ENCODE measurements at regions not wholly inside any gene's neighbourhood (a gene's known extent, or its start where the extent isn't known, plus 50 kb on each side); places are given as distances from the start of the nearest gene placed in this dataset.

GRCh38 chr2:16828828-16829160 lies 163.2 kb upstream of the CYRIA start:
- no peak overlapping the region for H3K4me3 Mint-ChIP-seq (ENCODE audit: low read depth, unreplicated experiment)
- TF ChIP-seq CTCF (IDR thresholded peaks at IDR 0.05; ENCODE audit: unreplicated experiment), result no peak
- intact Hi-C loops (cut with micrococcal nuclease; ENCODE audit: unreplicated experiment), result no loop called here
- no peaks in the 10 kb centered on the region for H3K4me1 Mint-ChIP-seq (ENCODE audit: low read depth, unreplicated experiment)
- H3K27ac Mint-ChIP-seq (ENCODE audit: unreplicated experiment), result no peak overlapping the region
- no TSS peak for BruUV-seq (replicated peaks)
- H3K27me3 Mint-ChIP-seq (ENCODE audit: unreplicated experiment), result no peaks in the 10 kb centered on the region
- no peak for DNase-seq
- peaks cover 2% of the 10 kb centered on the region for H3K9me3 Mint-ChIP-seq (ENCODE audit: low read depth, unreplicated experiment)
- CTCF ChIA-PET, result no interaction called here
- H3K36me3 Mint-ChIP-seq (ENCODE audit: insufficient read depth, unreplicated experiment), result no peaks in the 10 kb centered on the region

GRCh38 chr2:16828044-16828827 lies 162.6 kb upstream of the CYRIA start:
- CTCF ChIA-PET, result no interaction called here
- Mint-ChIP-seq H3K4me1 (ENCODE audit: low read depth, unreplicated experiment) (no peaks in the 10 kb centered on the region), H3K27me3 (ENCODE audit: unreplicated experiment) (no peaks in the 10 kb centered on the region), H3K9me3 (ENCODE audit: low read depth, unreplicated experiment) (peaks cover 2% of the 10 kb centered on the region), H3K27ac (ENCODE audit: unreplicated experiment) (no peak overlapping the region), H3K4me3 (ENCODE audit: low read depth, unreplicated experiment) (no peak overlapping the region), H3K36me3 (ENCODE audit: insufficient read depth, unreplicated experiment) (no peaks in the 10 kb centered on the region)
- intact Hi-C loops (cut with micrococcal nuclease; ENCODE audit: unreplicated experiment), result no loop called here
- no peak for TF ChIP-seq CTCF (IDR thresholded peaks at IDR 0.05; ENCODE audit: unreplicated experiment)
- no peak for DNase-seq
- BruUV-seq (replicated peaks), result no TSS peak

- Mint-ChIP-seq H3K9me3 (ENCODE audit: low read depth, unreplicated experiment) (peaks cover 2% of the 10 kb centered on the region), H3K4me3 (ENCODE audit: low read depth, unreplicated experiment) (no peak overlapping the region), H3K36me3 (ENCODE audit: insufficient read depth, unreplicated experiment) (no peaks in the 10 kb centered on the region), H3K4me1 (ENCODE audit: low read depth, unreplicated experiment) (no peaks in the 10 kb centered on the region), H3K27me3 (ENCODE audit: unreplicated experiment) (no peaks in the 10 kb centered on the region), H3K27ac (ENCODE audit: unreplicated experiment) (no peak overlapping the region)
- CTCF ChIA-PET, result no interaction called here
- DNase-seq, result no peak
- TF ChIP-seq CTCF (IDR thresholded peaks at IDR 0.05; ENCODE audit: unreplicated experiment), result no peak
- intact Hi-C loops (cut with micrococcal nuclease; ENCODE audit: unreplicated experiment), result no loop called here
- no TSS peak for BruUV-seq (replicated peaks)
Observed at GRCh38 chr2:16824472-16824871, 158.8 kb upstream of the CYRIA start.

- Mint-ChIP-seq H3K27ac (ENCODE audit: unreplicated experiment) (no peak overlapping the region), H3K36me3 (ENCODE audit: insufficient read depth, unreplicated experiment) (no peaks in the 10 kb centered on the region), H3K4me3 (ENCODE audit: low read depth, unreplicated experiment) (no peak overlapping the region), H3K4me1 (ENCODE audit: low read depth, unreplicated experiment) (no peaks in the 10 kb centered on the region), H3K9me3 (ENCODE audit: low read depth, unreplicated experiment) (peaks cover 2% of the 10 kb centered on the region), H3K27me3 (ENCODE audit: unreplicated experiment) (no peaks in the 10 kb centered on the region)
- no peak for TF ChIP-seq CTCF (IDR thresholded peaks at IDR 0.05; ENCODE audit: unreplicated experiment)
- no TSS peak for BruUV-seq (replicated peaks)
- CTCF ChIA-PET, result no interaction called here
- intact Hi-C loops (cut with micrococcal nuclease; ENCODE audit: unreplicated experiment), result no loop called here
- no peak for DNase-seq
Observed at GRCh38 chr2:16821692-16822091, 156.1 kb upstream of the CYRIA start.
